ENCODE measurements at regions not wholly inside any gene's neighbourhood (a gene's known extent, or its start where the extent isn't known, plus 50 kb on each side); places are given as distances from the start of the nearest gene placed in this dataset.

DNA sequence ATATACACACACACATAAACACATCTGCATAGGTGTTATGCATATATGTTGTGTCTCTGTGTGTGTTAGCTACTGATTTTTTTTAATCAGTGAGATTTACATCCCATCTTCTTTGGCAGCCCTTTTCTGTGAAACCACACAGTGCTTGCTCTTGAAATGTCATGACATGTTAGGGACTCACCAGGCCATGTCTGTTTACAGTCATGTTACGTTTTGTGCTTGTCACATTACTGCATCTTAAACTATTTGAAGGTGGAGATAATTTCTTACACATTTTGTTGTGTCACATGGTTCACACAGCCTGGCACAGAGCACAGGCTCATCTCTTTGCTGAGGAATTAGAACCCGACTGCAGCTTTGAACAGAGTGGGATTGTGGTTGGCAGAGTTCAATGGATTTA lies 364.4 kb upstream of the RIOK2 start:
- TF ChIP-seq CTCF (conservative IDR thresholded peaks at IDR 0.05) (no peak), ZFX (IDR thresholded peaks at IDR 0.05) (no peak)
- no peak overlapping the region for H3K27ac ChIP-seq

GRCh38 chr5:97547999-97548738 lies 365.1 kb upstream of the RIOK2 start:
- H3K27ac ChIP-seq, result no peak overlapping the region
- TF ChIP-seq CTCF (conservative IDR thresholded peaks at IDR 0.05) (no peak), ZFX (IDR thresholded peaks at IDR 0.05) (no peak)

GRCh38 chr5:97548739-97549080 lies 365.7 kb upstream of the RIOK2 start:
- no peak overlapping the region for H3K27ac ChIP-seq
- TF ChIP-seq CTCF (conservative IDR thresholded peaks at IDR 0.05) (no peak), ZFX (IDR thresholded peaks at IDR 0.05) (no peak)

GRCh38 chr5:97549496-97549895 lies 366.4 kb upstream of the RIOK2 start:
- H3K27ac ChIP-seq, result no peak overlapping the region
- TF ChIP-seq ZFX (IDR thresholded peaks at IDR 0.05), result no peak
- TF ChIP-seq CTCF (conservative IDR thresholded peaks at IDR 0.05), result no peak

- H3K27ac ChIP-seq, result no peak overlapping the region
These were observed 367.1 kb upstream of the RIOK2 start for GRCh38 chr5:97550164-97550563.

GRCh38 chr5:97550818-97551217 lies 367.8 kb upstream of the RIOK2 start:
- TF ChIP-seq CTCF (conservative IDR thresholded peaks at IDR 0.05) (no peak), ZFX (IDR thresholded peaks at IDR 0.05) (no peak)
- no peak overlapping the region for H3K27ac ChIP-seq

More at GRCh38 chr5:97550164-97550563, 367.1 kb upstream of the RIOK2 start:
- TF ChIP-seq ZFX (IDR thresholded peaks at IDR 0.05) (no peak), CTCF (conservative IDR thresholded peaks at IDR 0.05) (no peak)

DNA sequence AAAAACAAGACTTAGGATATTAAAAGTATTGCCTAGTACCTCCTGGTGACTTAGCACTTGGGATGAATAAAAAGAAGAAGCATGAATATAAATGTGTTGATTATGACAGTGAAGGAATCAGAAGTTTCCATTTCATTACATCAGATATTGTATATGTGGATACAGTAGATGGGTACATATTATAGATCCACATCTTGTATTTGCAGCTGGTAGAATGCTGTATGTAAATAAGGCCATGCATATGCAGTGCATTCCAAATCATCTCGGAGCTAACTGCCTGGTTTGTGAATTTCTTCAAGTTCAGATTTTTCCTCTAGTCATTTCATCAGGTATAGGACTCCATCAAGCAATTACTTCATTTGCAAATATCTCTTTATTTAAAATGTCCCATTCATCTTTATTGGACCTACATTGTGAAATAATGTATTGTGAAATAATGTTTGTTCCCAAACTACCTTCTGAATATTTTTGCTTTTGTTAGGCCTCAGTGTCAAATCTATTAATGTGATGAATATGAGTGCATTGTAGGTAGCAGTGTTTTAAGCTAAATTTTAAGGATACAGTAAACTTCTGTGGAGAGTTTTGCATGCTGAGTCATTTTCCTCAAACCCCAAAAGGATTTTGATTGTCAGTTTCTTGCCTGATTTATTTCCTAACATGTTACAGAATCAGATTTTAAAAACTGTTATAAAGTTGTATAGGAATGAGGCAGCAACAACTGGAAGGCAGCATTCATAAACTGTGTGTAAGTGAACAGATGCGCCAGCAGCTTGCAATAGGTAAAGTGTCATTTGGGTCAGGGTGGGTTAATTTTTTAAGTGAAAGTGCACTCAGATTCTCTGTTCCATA lies 370.8 kb upstream of the RIOK2 start:
- H3K27ac ChIP-seq, result no peak overlapping the region
- TF ChIP-seq CTCF (conservative IDR thresholded peaks at IDR 0.05), result no peak
- TF ChIP-seq ZFX (IDR thresholded peaks at IDR 0.05), result no peak

All from C4-2B (cell line).